Islet precursor cell (in vitro differentiated cells): ENCODE measurements at regions not wholly inside any gene's neighbourhood (a gene's known extent, or its start where the extent isn't known, plus 50 kb on each side); places are given as distances from the start of the nearest gene placed in this dataset.

ENCODE experiments used
- DNase-seq: peaks from one replicate; pipeline ENCODE4 v3.0.0-alpha.2; 2018

GRCh38 chr9:135198144-135198543, 110.7 kb downstream of the OLFM1 start:
- DNase-seq, result no peak

- DNase-seq, result no peak
Measured at GRCh38 chr9:135198586-135199285, 111.3 kb downstream of the OLFM1 start.

DNA sequence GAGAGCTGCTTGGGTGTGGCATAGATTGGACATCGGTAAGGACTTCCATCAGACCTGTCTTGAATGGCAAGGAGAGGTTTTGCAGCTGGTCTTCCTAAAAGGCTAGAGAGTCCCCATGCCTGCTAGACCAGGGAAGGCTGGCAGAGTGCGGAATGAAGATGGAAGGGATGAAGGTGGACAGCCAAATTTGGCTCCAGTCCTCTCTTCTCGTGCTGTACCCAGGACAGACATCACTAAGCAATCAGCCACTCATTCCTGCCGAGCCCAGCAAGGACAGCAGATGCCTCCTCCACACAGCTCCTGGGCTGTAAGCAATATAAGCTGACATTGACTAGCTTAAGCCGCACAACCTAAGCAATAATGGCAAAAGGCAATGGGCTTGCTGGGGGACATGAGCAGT, 112.0 kb downstream of the OLFM1 start:
- no peak for DNase-seq

DNA sequence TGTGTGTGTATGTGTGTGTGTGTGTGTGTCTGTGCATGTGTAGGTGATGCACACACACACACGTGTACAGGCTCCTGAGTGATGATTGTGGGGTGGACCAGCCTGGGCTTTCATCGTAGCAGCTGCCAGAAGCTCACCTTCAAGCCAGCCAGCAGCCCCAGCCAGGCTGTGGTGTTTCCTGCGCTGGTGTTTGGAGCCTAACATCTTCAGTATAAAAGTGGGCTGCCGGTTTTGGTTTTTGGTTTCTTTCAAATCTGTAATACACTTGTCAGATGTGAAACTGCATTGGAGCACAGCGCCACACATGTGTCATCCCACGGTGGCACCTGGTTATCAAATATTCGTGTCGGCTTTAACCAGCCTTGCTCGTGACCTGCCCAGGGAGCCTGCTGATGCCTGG, 114.2 kb downstream of the OLFM1 start:
- DNase-seq, result no peak

- no peak for DNase-seq
Measured at GRCh38 chr9:135204177-135204576, 116.7 kb downstream of the OLFM1 start.

DNA sequence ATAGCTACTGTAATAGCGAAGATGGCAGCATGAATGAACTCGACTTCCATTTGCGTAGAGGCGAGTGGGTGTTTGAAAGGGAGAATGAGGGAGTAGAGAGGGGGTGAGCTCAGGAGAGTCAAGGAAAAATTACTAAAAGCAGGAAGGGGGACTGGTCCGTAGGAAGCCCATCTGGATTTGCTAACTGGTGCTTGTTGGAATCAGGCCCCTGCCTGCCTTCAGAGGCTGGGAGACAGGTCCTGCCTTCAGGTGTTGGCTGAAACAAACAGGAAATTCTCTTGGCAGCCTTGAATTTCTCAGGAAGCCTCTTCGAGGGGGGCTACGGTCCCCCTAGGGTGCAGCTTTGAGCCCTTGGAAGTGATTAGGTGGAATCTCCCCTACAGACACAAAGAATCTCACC, 121.7 kb downstream of the OLFM1 start:
- no peak for DNase-seq

DNA sequence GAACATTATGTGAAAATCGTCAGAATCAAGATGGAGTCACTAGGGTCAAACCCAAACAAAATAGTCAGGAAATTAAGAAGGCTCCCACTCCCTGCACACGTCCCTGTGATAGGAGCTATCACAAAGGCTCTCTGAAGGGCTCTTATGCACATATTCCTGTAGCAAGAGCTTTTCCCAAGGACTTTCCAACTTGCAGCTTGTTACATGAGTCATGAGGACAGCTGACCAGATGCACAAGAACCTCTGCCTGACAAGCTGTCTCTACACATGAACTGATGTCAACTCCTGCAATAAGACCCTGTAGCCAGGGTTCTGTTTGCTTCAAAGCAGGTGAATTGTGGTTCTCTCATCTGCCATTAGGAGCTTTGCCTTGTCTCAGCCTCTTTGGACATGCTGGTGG, 122.4 kb downstream of the OLFM1 start:
- DNase-seq, result no peak

- no peak for DNase-seq
Measured at GRCh38 chr9:135210676-135211523, 123.4 kb downstream of the OLFM1 start.

DNA sequence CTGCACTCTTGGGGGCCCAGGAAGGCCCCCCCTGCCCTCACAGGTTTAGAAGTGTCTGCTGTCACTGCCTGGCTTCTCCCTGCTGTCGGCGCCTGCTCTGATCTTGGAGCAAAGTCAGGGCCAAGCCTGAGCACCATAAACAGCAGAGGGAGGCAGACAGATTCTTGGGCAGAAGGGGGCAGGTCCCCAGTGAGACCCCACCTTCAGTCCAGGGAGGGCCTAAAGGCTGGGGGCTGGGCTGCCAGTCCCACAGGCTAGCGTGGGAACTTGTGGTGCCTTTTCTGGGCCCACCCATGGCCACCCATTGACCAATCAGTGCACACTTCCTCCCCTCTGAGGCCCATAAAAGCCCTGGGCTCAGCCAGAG, 124.0 kb downstream of the OLFM1 start:
- no peak for DNase-seq

- DNase-seq, result no peak
Measured at GRCh38 chr9:135212961-135213360, 125.5 kb downstream of the OLFM1 start.

DNA sequence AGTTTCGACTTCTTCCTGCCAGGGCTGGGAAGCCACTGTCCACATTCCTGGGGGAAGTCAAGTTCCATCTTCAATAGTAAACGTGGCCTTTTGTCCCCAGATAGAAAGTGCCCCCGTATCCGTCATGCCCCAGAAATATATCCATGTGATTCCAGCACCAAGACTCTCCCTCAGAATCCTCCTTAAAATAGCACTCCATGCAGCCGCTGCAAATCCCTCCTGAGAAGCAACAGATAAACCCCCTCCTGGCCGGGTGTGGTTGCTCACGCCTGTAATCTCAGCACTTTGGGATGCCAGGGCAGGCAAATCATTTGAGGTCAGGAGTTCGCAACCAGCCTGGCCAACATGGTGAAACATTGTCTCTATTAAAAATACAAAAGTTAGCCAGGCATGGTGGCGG, 126.1 kb downstream of the OLFM1 start:
- no peak for DNase-seq

GRCh38 chr9:135214054-135214640, 126.7 kb downstream of the OLFM1 start:
- no peak for DNase-seq

DNA sequence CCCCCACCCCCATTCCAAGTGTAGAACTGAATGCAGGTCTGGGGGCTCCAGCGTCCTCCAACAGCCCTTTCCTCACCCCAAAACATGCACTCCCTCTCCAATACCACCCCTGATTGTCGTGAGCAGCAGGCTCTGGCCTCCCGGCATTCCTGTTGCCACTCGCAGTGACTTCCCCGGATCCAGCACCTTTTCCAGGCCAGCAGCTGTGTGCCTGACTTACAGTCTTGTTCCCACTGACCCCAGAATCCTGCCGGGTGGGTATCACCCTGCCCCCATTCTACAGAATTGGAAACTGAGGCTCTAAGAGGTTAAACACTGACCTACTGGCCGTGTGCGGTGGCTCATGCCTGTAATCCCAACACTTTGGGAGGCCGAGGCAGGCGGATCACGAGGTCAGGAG, 127.2 kb downstream of the OLFM1 start:
- DNase-seq, result no peak

GRCh38 chr9:135215571-135216161, 128.2 kb downstream of the OLFM1 start:
- no peak for DNase-seq

- no peak for DNase-seq
Measured at GRCh38 chr9:135216236-135216635, 128.8 kb downstream of the OLFM1 start.

DNA sequence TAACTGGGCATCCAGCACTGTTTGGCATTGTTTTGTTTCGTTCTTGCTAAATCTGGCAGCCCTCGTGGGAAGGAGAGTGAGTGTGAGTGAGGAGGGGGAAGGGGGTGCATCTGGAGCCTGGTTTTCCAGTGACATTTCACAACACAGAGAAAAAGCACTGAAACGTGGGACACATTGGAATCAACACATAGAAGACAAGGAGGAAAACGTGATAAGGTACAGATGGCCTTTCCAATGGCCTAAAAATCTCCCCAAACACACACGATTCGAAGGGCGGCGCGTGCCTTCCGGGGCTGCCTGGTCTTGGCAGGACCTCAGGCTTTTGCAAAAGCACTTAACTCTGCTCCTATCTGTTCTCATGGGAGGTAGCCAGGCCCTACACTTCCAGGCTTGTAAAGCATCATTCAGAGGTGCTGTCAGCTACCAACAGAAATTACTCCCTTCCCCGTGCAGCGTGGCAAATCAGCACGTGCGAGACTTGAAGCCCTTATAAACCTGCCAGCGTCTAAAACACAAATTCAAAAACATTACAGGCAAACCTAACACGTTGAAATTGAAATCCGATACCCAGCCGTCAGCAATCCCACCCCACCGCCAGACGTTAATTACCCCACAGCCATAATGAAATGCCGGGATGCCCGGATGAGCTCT, 129.4 kb downstream of the OLFM1 start:
- DNase-seq, result no peak

DNA sequence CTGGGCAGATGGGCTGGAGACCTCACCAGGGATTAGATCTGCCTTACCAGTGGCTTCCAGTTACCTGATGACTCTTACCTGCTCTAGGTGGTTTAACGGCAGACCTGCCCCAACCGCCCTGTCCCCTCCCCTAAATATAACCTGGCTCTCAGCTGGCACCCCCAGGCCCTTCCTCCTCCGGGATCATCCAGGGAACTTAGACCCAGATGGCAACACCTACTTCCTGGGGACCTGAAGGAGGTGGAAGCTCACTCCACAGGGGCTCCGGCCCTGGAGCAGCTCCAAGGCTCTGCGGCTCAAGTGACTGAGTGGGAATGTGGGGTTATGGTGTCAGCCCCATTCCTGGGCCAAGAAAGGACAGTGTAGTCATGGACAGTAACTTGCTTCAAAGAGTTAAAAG, 130.4 kb downstream of the OLFM1 start:
- no peak for DNase-seq

- no peak for DNase-seq
Measured at GRCh38 chr9:135218331-135219225, 131.1 kb downstream of the OLFM1 start.

- DNase-seq, result no peak
Measured at GRCh38 chr9:135219676-135220600, 132.5 kb downstream of the OLFM1 start.

DNA sequence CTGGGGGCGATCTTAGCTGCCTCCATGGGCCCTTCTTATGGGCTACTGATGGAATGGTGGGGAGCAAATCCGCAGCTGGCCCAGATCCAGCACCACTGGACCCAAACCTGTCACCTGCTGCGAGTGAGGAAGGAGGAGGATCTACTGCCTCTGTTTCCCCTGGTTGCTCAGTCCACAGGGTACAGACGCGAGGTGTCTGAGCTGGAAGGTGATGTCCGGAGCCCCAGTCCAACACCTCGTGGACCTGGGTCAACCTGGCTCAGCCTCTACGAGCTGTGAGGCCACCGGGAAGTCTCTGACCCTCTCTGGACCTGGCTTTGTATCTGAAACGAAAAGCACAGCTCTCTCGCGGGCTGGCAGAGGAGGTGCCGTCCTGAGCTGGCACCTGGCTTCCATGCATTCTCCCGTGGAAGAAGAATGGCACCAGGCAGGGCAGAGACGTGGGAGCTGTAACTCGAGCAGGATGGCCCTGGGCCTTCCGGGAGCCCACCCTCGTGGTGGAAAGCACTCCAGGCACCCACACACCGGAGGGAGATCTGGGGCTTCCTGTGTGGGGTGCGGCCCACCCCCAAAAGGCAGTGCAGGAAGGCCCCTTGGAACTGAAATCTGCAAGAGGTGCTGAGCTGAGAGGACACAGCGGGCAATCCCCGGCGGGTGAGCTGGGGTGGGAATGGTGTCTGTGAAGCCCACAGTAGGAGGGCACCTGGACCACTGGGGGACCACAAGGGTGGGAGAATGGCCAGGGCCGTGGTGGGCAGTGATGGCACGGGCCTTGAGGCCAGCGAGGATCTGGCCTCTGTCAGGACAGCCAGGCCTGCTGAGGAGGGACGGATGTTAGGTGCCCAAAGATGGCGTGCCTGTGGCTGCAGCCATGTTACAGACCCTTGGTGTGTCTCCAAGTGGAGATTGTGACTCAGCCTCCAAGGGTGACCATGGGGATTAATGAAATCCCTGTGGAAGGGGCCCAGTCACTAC, 133.4 kb downstream of the OLFM1 start:
- DNase-seq, result no peak
